ENCODE measurements at regions not wholly inside any gene's neighbourhood (a gene's known extent, or its start where the extent isn't known, plus 50 kb on each side); places are given as distances from the start of the nearest gene placed in this dataset.

- TF ChIP-seq POLR2A (IDR thresholded peaks at IDR 0.05) (no peak), CTCF (IDR thresholded peaks at IDR 0.05) (no peak)
These were observed 209.4 kb downstream of the ZEB2 start for GRCh38 chr2:144310484-144310883.

Data from Peyer's patch (tissue), 4 donors.